A549 (cell line): ENCODE measurements at regions not wholly inside any gene's neighbourhood (a gene's known extent, or its start where the extent isn't known, plus 50 kb on each side); places are given as distances from the start of the nearest gene placed in this dataset.

ENCODE experiments used
- ATAC-seq, 2 experiments: fragments of 200-7000 bp in 1 of 2; fragments of >200 bp in 1 of 2; cut with Nextera tagmentation in 1 of 2; cut with Tn5 transposase in 1 of 2; 3 replicates each; pipeline versions ENCODE4 v1.8.0 to v1.9.1; 2018 to 2020; ENCODE audit warnings: mild to moderate bottlenecking in 1 of 2, moderate library complexity in 1 of 2
- CTCF ChIA-PET: fragments of 300-600 bp; sonication (Branson Sonifier 250); formaldehyde crosslinking; extraction: SDS; loops from one replicate; lab custom pipeline; 2021; ENCODE audit warnings: antibody characterized with exemption, inconsistent platforms; lab: Yijun Ruan, JAX
- POLR2A ChIA-PET: fragments of 350-600 bp; formaldehyde crosslinking; extraction: SDS; loops from one replicate; lab custom pipeline; 2021; ENCODE audit warnings: antibody characterized with exemption, inconsistent platforms; lab: Yijun Ruan, JAX
- DNase-seq, 2 experiments: peaks; one replicate each; pipeline versions ENCODE4 v3.0.0 to v3.0.0-alpha.2; 2011 to 2016; ENCODE audit warnings: low read depth in 1 of 2, low spot score in 1 of 2
- FAIRE-seq: peaks from 2 replicates; lab custom pipeline; 2011; peaks lifted over from hg19 to GRCh38; lab: Jason Lieb, UNC
- H3K27ac ChIP-seq, 2 experiments: fragments of >200 bp; sonication (Bioruptor Twin); formaldehyde crosslinking; 3 replicates each; pipeline ENCODE4 v1.5.1; 2016 to 2017
- H3K4me1 ChIP-seq: fragments of >200 bp; sonication (Bioruptor Twin); formaldehyde crosslinking; 3 replicates; pipeline ENCODE4 v1.6.1; 2016
- H3K4me2 ChIP-seq: fragments of >200 bp; sonication (Bioruptor Twin); formaldehyde crosslinking; 3 replicates; pipeline ENCODE4 v1.6.1; 2016
- H3K4me3 ChIP-seq: fragments of >200 bp; sonication (Bioruptor Twin); formaldehyde crosslinking; 3 replicates; pipeline ENCODE4 v1.5.1; 2016
- H3K9me3 ChIP-seq: fragments of >200 bp; sonication (Bioruptor Twin); formaldehyde crosslinking; 3 replicates; pipeline ENCODE4 v1.6.1; 2016
- CHD4 ChIP-seq: fragments of 200-600 bp; sonication (generic); IDR thresholded peaks from 2 replicates; pipeline ENCODE4 v1.6.1; 2016; ENCODE audit warnings: antibody characterized with exemption, mild to moderate bottlenecking, borderline replicate concordance
- E2F6 ChIP-seq: IDR thresholded peaks from 2 replicates; pipeline ENCODE4 v1.6.1; 2012; ENCODE audit warnings: low read depth, borderline replicate concordance
- EHF ChIP-seq: fragments of 250-450 bp; sonication (Bioruptor Pico); IDR thresholded peaks from 2 replicates; pipeline ENCODE4 v1.5.0; 2020; ENCODE audit warnings: mild to moderate bottlenecking
- EHMT2 ChIP-seq: fragments of 200-600 bp; sonication (generic); IDR thresholded peaks from 2 replicates; pipeline ENCODE4 v1.6.1; 2016; ENCODE audit warnings: antibody characterized with exemption, low read depth, mild to moderate bottlenecking, moderate library complexity
- EP300 ChIP-seq, 2 experiments: fragments of >200 bp; sonication (Bioruptor Twin); formaldehyde crosslinking; IDR thresholded peaks; 2 replicates in 1 of 2; 3 replicates in 1 of 2; pipeline ENCODE4 v1.6.1; 2016 to 2017
- ESRRA ChIP-seq: fragments of 150-350 bp; IDR thresholded peaks from 2 replicates; pipeline ENCODE4 v1.6.1; 2014; ENCODE audit warnings: mild to moderate bottlenecking, low read length, borderline replicate concordance
- GATA3 ChIP-seq: IDR thresholded peaks from 2 replicates; pipeline ENCODE4 v1.6.1; 2012; ENCODE audit warnings: borderline replicate concordance
- HES2 ChIP-seq: fragments of >200 bp; sonication (Bioruptor Twin); formaldehyde crosslinking; IDR thresholded peaks from 2 replicates; pipeline ENCODE4 v1.6.1; 2016
- HOXA7 ChIP-seq: fragments of 250-450 bp; sonication (Bioruptor Pico); IDR thresholded peaks from 2 replicates; pipeline ENCODE4 v1.5.0; 2020; ENCODE audit warnings: mild to moderate bottlenecking, moderate library complexity
- JUN ChIP-seq, 2 experiments: fragments of >200 bp; sonication (Bioruptor Twin); formaldehyde crosslinking; IDR thresholded peaks; 2 replicates in 1 of 2; 3 replicates in 1 of 2; pipeline ENCODE4 v1.6.1; 2016 to 2017
- KDM1A ChIP-seq: fragments of 200-600 bp; sonication (generic); IDR thresholded peaks from 2 replicates; pipeline ENCODE4 v1.6.1; 2016; ENCODE audit warnings: low read depth, mild to moderate bottlenecking
- MAX ChIP-seq: IDR thresholded peaks from 2 replicates; pipeline ENCODE4 v1.6.1; 2012
- NPAS2 ChIP-seq: fragments of 250-450 bp; sonication (Bioruptor Pico); IDR thresholded peaks from 2 replicates; pipeline ENCODE4 v1.8.0; 2022; ENCODE audit warnings: mild to moderate bottlenecking, moderate library complexity, borderline replicate concordance
- NR3C1 ChIP-seq: fragments of >200 bp; sonication (Bioruptor Twin); formaldehyde crosslinking; IDR thresholded peaks from 3 replicates; pipeline ENCODE4 v1.6.1; 2017
- PHF8 ChIP-seq: fragments of 200-600 bp; sonication (generic); IDR thresholded peaks from 2 replicates; pipeline ENCODE4 v1.6.1; 2016; ENCODE audit warnings: low read depth, mild to moderate bottlenecking, antibody characterized with exemption, moderate library complexity, borderline replicate concordance
- POLR2AphosphoS2 ChIP-seq: conservative IDR thresholded peaks from 2 replicates; pipeline ENCODE4 v1.6.1; 2012; ENCODE audit warnings: low read length, improper control_type of control experiment, inconsistent platforms
- RAD21 ChIP-seq, 2 experiments: fragments of >200 bp in 1 of 2; sonication (Bioruptor Twin) in 1 of 2; formaldehyde crosslinking in 1 of 2; IDR thresholded peaks in 1 of 2; conservative IDR thresholded peaks in 1 of 2; 2 replicates in 1 of 2; 3 replicates in 1 of 2; pipeline ENCODE4 v1.6.1; 2012 to 2018; ENCODE audit warnings: inconsistent platforms in 1 of 2
- RARB ChIP-seq: fragments of 250-450 bp; sonication (Bioruptor Pico); IDR thresholded peaks from 2 replicates; pipeline ENCODE4 v1.8.0; 2021; ENCODE audit warnings: mild to moderate bottlenecking, moderate library complexity
- SMC3 ChIP-seq: fragments of >200 bp; sonication (Bioruptor Twin); formaldehyde crosslinking; IDR thresholded peaks from 3 replicates; pipeline ENCODE4 v1.6.1; 2018; ENCODE audit warnings: inconsistent platforms
- ZC3H11A ChIP-seq: fragments of 450-650 bp; IDR thresholded peaks from 2 replicates; pipeline ENCODE4 v1.6.1; 2014; ENCODE audit warnings: antibody characterized with exemption, mild to moderate bottlenecking
- ZFP36 ChIP-seq: fragments of 450-650 bp; IDR thresholded peaks from 2 replicates; pipeline ENCODE4 v1.6.1; 2014; ENCODE audit warnings: borderline replicate concordance; ENCODE audit not compliant: partially characterized antibody
- ZSCAN20 ChIP-seq: fragments of 250-450 bp; sonication (Bioruptor Pico); IDR thresholded peaks from 2 replicates; pipeline ENCODE4 v1.8.0; 2022; ENCODE audit warnings: mild to moderate bottlenecking, moderate library complexity
- WGBS: methylation state at CpG from one replicate; pipeline ENCODE4 v1.1.6; 2017; ENCODE audit errors: missing lambda C conversion rate; 5-methylcytosine and 5-hydroxymethylcytosine counted together
- TF ChIP-seq, protein P1 (sequence below): fragments of 450-650 bp; IDR thresholded peaks from 2 replicates; pipeline ENCODE4 v1.6.1; 2014; ENCODE audit warnings: antibody characterized with exemption
- TF ChIP-seq, protein P2 (sequence below): fragments of 200-600 bp; sonication (generic); IDR thresholded peaks from 2 replicates; pipeline ENCODE4 v1.6.1; 2016; ENCODE audit warnings: antibody characterized with exemption, mild to moderate bottlenecking, moderate library complexity

GRCh38 chr11:70698871-70699270 lies 300.5 kb downstream of the CTTN start (continued):
- TF ChIP-seq EHF = no peak
- no peak for TF ChIP-seq ZSCAN20 (CRISPR knock-in tag)
- TF ChIP-seq EHMT2 = no peak
- no peak for TF ChIP-seq JUN (IDR thresholded peaks at IDR 0.05)
- no peak for TF ChIP-seq CHD4
- TF ChIP-seq NPAS2 (CRISPR knock-in tag) = no peak

- ChIA-PET POLR2A (no interaction called here), CTCF (interaction anchor here (0.6 to 1.1 kb wide), 2 partner anchors 9 to 35 kb away, joined by 3 read pairs; no protein-coding TSS in a partner anchor)
- DNase-seq = no peak
- Histone ChIP-seq H3K4me1 (no peaks in the 10 kb centered on the region), H3K27ac (no peak overlapping the region), H3K4me2 (no peak overlapping the region), H3K4me3 (no peak overlapping the region), H3K9me3 (no peaks in the 10 kb centered on the region)
- no peak for TF ChIP-seq POLR2AphosphoS2
- TF ChIP-seq, protein P1, sequence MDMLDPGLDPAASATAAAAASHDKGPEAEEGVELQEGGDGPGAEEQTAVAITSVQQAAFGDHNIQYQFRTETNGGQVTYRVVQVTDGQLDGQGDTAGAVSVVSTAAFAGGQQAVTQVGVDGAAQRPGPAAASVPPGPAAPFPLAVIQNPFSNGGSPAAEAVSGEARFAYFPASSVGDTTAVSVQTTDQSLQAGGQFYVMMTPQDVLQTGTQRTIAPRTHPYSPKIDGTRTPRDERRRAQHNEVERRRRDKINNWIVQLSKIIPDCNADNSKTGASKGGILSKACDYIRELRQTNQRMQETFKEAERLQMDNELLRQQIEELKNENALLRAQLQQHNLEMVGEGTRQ = peak; percentile 21; the same call in 1 of the 2 replicates
- TF ChIP-seq GATA3 = no peak
- TF ChIP-seq ZC3H11A = no peak
- 73% methylated on average over 7 of the region's 7 CpGs for WGBS
- peak; percentile 45 to 66; a peak in 3 of 6 replicates for ATAC-seq
- FAIRE-seq = no peak
These were observed 301.2 kb downstream of the CTTN start for GRCh38 chr11:70699294-70700221.

- Histone ChIP-seq H3K4me2 (no peak overlapping the region), H3K4me3 (no peak overlapping the region), H3K27ac (no peak overlapping the region), H3K4me1 (no peaks in the 10 kb centered on the region), H3K9me3 (peaks cover 4% of the 10 kb centered on the region; the same call in 2 of the 3 replicates)
- WGBS = 93% methylated on average over 6 of the region's 8 CpGs
- DNase-seq = no peak
- ChIA-PET CTCF (interaction anchor here (0.6 to 1.3 kb wide), 3 partner anchors 8 to 115 kb away, joined by 3 read pairs; no protein-coding TSS in a partner anchor), POLR2A (no interaction called here)
- ATAC-seq = no peak
- FAIRE-seq = no peak
- no peak for TF ChIP-seq HES2
- TF ChIP-seq ESRRA = no peak
These were observed 302.1 kb downstream of the CTTN start for GRCh38 chr11:70700453-70700852.

DNA sequence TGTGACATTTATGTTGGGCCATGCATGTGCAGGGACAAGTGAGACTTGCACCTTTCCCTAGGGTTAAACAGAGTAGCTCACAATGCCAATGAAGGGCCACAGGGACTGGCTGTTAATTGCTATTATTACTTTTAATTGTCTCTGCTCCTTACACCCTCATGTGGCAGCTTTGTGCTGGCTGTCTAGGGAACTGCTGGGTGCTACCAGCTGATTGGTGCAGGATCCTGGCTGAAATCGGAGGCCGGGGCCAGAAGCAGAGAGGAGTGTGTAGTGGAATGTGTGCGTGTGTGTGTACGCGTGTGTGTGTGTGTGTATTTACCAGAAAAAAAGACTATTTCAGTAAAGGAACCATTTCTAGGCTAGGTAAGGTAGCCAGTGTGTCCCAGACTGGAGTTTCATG lies 302.5 kb downstream of the CTTN start:
- H3K4me3 ChIP-seq = no peak overlapping the region
- no peaks in the 10 kb centered on the region for H3K4me1 ChIP-seq
- DNase-seq (no peak), FAIRE-seq (no peak), ATAC-seq (peak in 1 of 2 experiments; percentile 30; a peak in 1 of 6 replicates)
- ChIA-PET CTCF (interaction anchor here (1.3 kb wide), 1 partner anchor 114 kb away, joined by 3 read pairs; no protein-coding TSS in a partner anchor), POLR2A (no interaction called here)
- WGBS = 88% methylated on average over 5 of the region's 5 CpGs
- H3K27ac ChIP-seq = no peak overlapping the region
- H3K4me2 ChIP-seq = no peak overlapping the region
- H3K9me3 ChIP-seq = peaks cover 4% of the 10 kb centered on the region; the same call in 2 of the 3 replicates
- TF ChIP-seq EHMT2 (no peak), HOXA7 (CRISPR knock-in tag) (no peak), ZFP36 (no peak), E2F6 (no peak), KDM1A (no peak), RARB (CRISPR knock-in tag) (no peak), EP300 (IDR thresholded peaks at IDR 0.05) (no peak), PHF8 (no peak), MAX (no peak), RAD21 (conservative IDR thresholded peaks at IDR 0.05 in 1 of 2, IDR thresholded peaks at IDR 0.05 in 1 of 2) (no peak), NPAS2 (CRISPR knock-in tag) (no peak), SMC3 (no peak), NR3C1 (no peak)
- TF ChIP-seq, protein P2, sequence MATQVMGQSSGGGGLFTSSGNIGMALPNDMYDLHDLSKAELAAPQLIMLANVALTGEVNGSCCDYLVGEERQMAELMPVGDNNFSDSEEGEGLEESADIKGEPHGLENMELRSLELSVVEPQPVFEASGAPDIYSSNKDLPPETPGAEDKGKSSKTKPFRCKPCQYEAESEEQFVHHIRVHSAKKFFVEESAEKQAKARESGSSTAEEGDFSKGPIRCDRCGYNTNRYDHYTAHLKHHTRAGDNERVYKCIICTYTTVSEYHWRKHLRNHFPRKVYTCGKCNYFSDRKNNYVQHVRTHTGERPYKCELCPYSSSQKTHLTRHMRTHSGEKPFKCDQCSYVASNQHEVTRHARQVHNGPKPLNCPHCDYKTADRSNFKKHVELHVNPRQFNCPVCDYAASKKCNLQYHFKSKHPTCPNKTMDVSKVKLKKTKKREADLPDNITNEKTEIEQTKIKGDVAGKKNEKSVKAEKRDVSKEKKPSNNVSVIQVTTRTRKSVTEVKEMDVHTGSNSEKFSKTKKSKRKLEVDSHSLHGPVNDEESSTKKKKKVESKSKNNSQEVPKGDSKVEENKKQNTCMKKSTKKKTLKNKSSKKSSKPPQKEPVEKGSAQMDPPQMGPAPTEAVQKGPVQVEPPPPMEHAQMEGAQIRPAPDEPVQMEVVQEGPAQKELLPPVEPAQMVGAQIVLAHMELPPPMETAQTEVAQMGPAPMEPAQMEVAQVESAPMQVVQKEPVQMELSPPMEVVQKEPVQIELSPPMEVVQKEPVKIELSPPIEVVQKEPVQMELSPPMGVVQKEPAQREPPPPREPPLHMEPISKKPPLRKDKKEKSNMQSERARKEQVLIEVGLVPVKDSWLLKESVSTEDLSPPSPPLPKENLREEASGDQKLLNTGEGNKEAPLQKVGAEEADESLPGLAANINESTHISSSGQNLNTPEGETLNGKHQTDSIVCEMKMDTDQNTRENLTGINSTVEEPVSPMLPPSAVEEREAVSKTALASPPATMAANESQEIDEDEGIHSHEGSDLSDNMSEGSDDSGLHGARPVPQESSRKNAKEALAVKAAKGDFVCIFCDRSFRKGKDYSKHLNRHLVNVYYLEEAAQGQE = no peak
